ENCODE measurements at regions not wholly inside any gene's neighbourhood (a gene's known extent, or its start where the extent isn't known, plus 50 kb on each side); places are given as distances from the start of the nearest gene placed in this dataset.

DNA sequence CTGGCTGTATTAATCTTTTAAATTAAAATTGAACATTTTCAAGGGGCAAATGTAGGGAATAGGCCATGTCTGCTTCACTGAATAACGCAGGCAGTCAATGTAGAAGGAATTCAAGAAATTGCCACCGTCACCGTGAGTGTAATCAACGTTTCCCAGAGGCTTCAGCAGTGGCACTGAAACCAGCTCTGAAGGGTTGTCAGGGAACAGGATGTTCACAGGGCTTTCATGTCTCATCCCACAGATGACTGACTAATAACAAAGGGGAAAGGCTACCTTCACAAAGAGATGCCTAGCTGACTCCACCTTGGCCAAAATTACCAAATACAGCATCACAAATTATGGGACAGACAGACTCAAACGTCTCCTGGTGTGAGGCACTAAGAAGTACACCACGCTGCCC is 70.4 kb upstream of the SIMC1 start:
- DNase-seq (ENCODE audit: low spot score) (no peak), ATAC-seq (ENCODE audit: low read depth) (peak; percentile 77)
- Histone ChIP-seq H3K9me3 (ENCODE audit: severe bottlenecking) (no peaks in the 10 kb centered on the region), H3K4me1 (ENCODE audit: insufficient read depth, poor library complexity, severe bottlenecking) (peaks cover 9% of the 10 kb centered on the region), H3K36me3 (ENCODE audit: low read depth) (no peaks in the 10 kb centered on the region), H3K27ac (ENCODE audit: poor library complexity, severe bottlenecking) (no peak overlapping the region), H3K27me3 (ENCODE audit: insufficient read depth, poor library complexity, severe bottlenecking) (no peaks in the 10 kb centered on the region), H3K4me3 (ENCODE audit: severe bottlenecking) (no peak overlapping the region)
- no peak for TF ChIP-seq CTCF (IDR thresholded peaks at IDR 0.05; ENCODE audit: poor library complexity, severe bottlenecking)

DNA sequence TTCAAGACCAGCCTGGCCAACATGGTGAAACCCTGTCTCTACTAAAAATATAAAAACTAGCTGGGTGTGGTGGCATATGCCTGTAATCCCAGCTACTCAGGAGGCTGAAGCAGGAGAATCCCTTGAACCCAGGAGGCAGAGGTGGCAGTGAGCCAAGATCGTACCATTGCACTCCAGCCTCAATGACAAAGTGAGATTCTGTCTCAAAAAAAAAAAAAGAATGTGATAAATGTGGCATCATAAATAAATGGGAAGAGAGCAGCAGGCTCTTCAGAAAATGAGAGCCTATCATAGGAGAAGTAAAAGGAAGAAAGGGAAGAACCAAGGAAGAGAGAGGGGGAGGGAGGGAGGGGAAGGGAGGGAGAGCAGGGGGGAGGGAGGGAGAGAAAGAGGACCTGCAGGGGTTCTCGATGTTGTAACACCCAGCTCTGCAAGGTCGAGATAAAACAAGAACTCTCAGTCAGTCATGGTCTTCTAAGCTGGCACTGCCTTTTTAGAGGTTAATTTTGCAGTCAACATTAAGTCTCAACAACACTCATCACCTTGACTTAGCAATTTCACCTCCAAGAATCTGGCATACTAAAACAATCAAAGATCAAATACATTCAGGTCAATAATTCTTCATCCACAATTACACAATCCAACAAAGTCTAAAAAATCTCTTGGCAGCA is 68.7 kb upstream of the SIMC1 start:
- ATAC-seq (ENCODE audit: low read depth) (no peak), DNase-seq (ENCODE audit: low spot score) (no peak)
- Histone ChIP-seq H3K27ac (ENCODE audit: poor library complexity, severe bottlenecking) (no peak overlapping the region), H3K27me3 (ENCODE audit: insufficient read depth, poor library complexity, severe bottlenecking) (no peaks in the 10 kb centered on the region), H3K4me3 (ENCODE audit: severe bottlenecking) (no peak overlapping the region), H3K9me3 (ENCODE audit: severe bottlenecking) (no peaks in the 10 kb centered on the region), H3K36me3 (ENCODE audit: low read depth) (no peaks in the 10 kb centered on the region), H3K4me1 (ENCODE audit: insufficient read depth, poor library complexity, severe bottlenecking) (peaks cover 9% of the 10 kb centered on the region)
- no peak for TF ChIP-seq CTCF (IDR thresholded peaks at IDR 0.05; ENCODE audit: poor library complexity, severe bottlenecking)

DNA sequence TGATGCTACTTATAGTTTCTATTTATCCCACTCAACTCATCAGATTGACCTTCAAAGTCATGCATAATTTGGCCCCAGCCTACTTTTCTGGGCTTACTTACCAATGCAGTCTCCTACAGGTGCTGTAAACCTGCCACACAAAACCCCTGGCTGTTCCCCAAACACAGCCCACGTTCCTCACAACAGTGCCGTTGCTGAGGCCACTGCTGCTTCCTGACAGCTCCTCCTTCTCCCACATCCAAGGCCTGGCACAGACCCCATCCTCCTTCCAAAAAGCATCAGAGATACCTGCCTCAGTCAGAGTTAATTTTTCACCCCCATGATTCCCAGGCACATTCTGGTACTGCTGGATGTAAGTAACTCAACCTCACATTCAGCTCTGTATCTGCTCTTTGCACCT is 68.1 kb upstream of the SIMC1 start:
- no peak for ATAC-seq (ENCODE audit: low read depth)
- Histone ChIP-seq H3K27ac (ENCODE audit: poor library complexity, severe bottlenecking) (no peak overlapping the region), H3K27me3 (ENCODE audit: insufficient read depth, poor library complexity, severe bottlenecking) (no peaks in the 10 kb centered on the region), H3K9me3 (ENCODE audit: severe bottlenecking) (no peaks in the 10 kb centered on the region), H3K4me3 (ENCODE audit: severe bottlenecking) (no peak overlapping the region), H3K4me1 (ENCODE audit: insufficient read depth, poor library complexity, severe bottlenecking) (peaks cover 9% of the 10 kb centered on the region), H3K36me3 (ENCODE audit: low read depth) (no peaks in the 10 kb centered on the region)
- DNase-seq (ENCODE audit: low spot score) = no peak
- no peak for TF ChIP-seq CTCF (IDR thresholded peaks at IDR 0.05; ENCODE audit: poor library complexity, severe bottlenecking)

GRCh38 chr5:176171171-176171760 is 67.0 kb upstream of the SIMC1 start:
- Histone ChIP-seq H3K27me3 (ENCODE audit: insufficient read depth, poor library complexity, severe bottlenecking) (no peaks in the 10 kb centered on the region), H3K9me3 (ENCODE audit: severe bottlenecking) (no peaks in the 10 kb centered on the region), H3K4me1 (ENCODE audit: insufficient read depth, poor library complexity, severe bottlenecking) (peaks cover 9% of the 10 kb centered on the region), H3K27ac (ENCODE audit: poor library complexity, severe bottlenecking) (no peak overlapping the region), H3K36me3 (ENCODE audit: low read depth) (no peaks in the 10 kb centered on the region), H3K4me3 (ENCODE audit: severe bottlenecking) (no peak overlapping the region)
- ATAC-seq (ENCODE audit: low read depth) (no peak), DNase-seq (ENCODE audit: low spot score) (no peak)
- TF ChIP-seq CTCF (IDR thresholded peaks at IDR 0.05; ENCODE audit: poor library complexity, severe bottlenecking) = no peak

- no peak for ATAC-seq (ENCODE audit: low read depth)
- H3K27me3 ChIP-seq (ENCODE audit: insufficient read depth, poor library complexity, severe bottlenecking) = no peaks in the 10 kb centered on the region
Measured at GRCh38 chr5:176172246-176172645, 66.0 kb upstream of the SIMC1 start.

More at GRCh38 chr5:176172246-176172645, 66.0 kb upstream of the SIMC1 start:
- peaks cover under 1% of the 10 kb centered on the region for H3K4me1 ChIP-seq (ENCODE audit: insufficient read depth, poor library complexity, severe bottlenecking)
- H3K4me3 ChIP-seq (ENCODE audit: severe bottlenecking) = no peak overlapping the region
- H3K27ac ChIP-seq (ENCODE audit: poor library complexity, severe bottlenecking) = no peak overlapping the region
- no peak for DNase-seq (ENCODE audit: low spot score)
- TF ChIP-seq CTCF (IDR thresholded peaks at IDR 0.05; ENCODE audit: poor library complexity, severe bottlenecking) = no peak
- no peaks in the 10 kb centered on the region for H3K9me3 ChIP-seq (ENCODE audit: severe bottlenecking)
- no peaks in the 10 kb centered on the region for H3K36me3 ChIP-seq (ENCODE audit: low read depth)

Data from RWPE2 (cell line).